Stimulated activated naive B cell treated with anti-CD40 and anti-IgM and Interleukin-4, amounts not matched to agents 10 μg/mL and 1 μg/mL and 100 μg/mL, for 72 hours (primary cell): ENCODE measurements at regions not wholly inside any gene's neighbourhood (a gene's known extent, or its start where the extent isn't known, plus 50 kb on each side); places are given as distances from the start of the nearest gene placed in this dataset.
"Not testable (repeated sequence)": the region's sequence is repeated elsewhere in the genome, so short reads cannot be mapped to it uniquely, and the experiment has no call there.

Experiments used
- ATAC-seq, 2 donors: fragments of 150-1000 bp; cut with Tn5 transposase; replicated peaks; 2 replicates each; pipeline ENCODE4 v1.10.0; 2021; ENCODE audit warnings: moderate library complexity in 1 of 2
- DNase-seq: peaks from one replicate; pipeline ENCODE4 v3.0.0; 2021
- H3K27ac Mint-ChIP-seq: one replicate; pipeline ENCODE4 v1.8.0; 2022; ENCODE audit warnings: mild to moderate bottlenecking, mixed read lengths
- H3K27me3 Mint-ChIP-seq, 2 donors: one replicate each; pipeline ENCODE4 v1.8.0; 2022; ENCODE audit warnings: mixed read lengths in 2 of 2
- H3K36me3 Mint-ChIP-seq, 2 donors: one replicate each; pipeline ENCODE4 v1.8.0; 2022; ENCODE audit warnings: mixed read lengths in 2 of 2, mild to moderate bottlenecking in 1 of 2
- H3K4me1 Mint-ChIP-seq, 2 donors: one replicate each; pipeline ENCODE4 v1.8.0; 2022; ENCODE audit warnings: mixed read lengths in 2 of 2, mild to moderate bottlenecking in 1 of 2
- H3K4me3 Mint-ChIP-seq, 2 donors: one replicate each; pipeline ENCODE4 v1.8.0; 2022; ENCODE audit warnings: mild to moderate bottlenecking in 2 of 2, mixed read lengths in 2 of 2, moderate library complexity in 1 of 2
- H3K9me3 Mint-ChIP-seq, 2 donors: one replicate each; pipeline ENCODE4 v1.8.0; 2022; ENCODE audit warnings: mixed read lengths in 2 of 2, mild to moderate bottlenecking in 1 of 2

DNA sequence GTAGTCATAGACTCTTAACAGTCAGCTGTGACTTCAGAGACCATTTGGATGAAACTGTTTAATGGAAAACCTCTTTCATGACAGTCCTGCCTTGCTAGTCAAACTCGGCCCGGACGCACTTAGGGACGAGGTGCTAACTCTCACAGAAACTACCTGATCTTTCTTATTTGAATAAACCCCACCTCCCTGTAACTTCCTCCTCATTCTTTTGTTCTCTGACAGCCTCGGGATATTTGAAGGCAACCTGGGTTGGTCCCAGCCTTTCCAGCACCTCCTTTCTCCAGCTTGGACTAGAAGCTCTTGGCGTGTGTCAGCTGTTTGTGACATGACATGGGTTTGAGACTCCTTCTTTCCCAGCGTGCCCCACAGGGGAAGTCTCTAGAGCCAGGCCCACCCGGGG is 175.3 kb upstream of the EXOC2 start:
- no peak for ATAC-seq

GRCh38 chr6:867378-867777 is 174.4 kb upstream of the EXOC2 start:
- H3K27me3 Mint-ChIP-seq: peaks cover 21 to 29% of the 10 kb centered on the region in 2 donors
- ATAC-seq: no peak
- peaks cover 8 to 9% of the 10 kb centered on the region in 2 donors for H3K9me3 Mint-ChIP-seq
- H3K27ac Mint-ChIP-seq: no peak overlapping the region
- H3K4me1 Mint-ChIP-seq: no peaks in the 10 kb centered on the region
- peaks cover 7 to 8% of the 10 kb centered on the region in 2 donors for H3K36me3 Mint-ChIP-seq
- H3K4me3 Mint-ChIP-seq: no peak overlapping the region
- no peak for DNase-seq

More for the DNA sequence above, 175.3 kb upstream of the EXOC2 start:
- Mint-ChIP-seq H3K27me3 (peaks cover 25 to 29% of the 10 kb centered on the region in 2 donors), H3K9me3 (peaks cover 8 to 9% of the 10 kb centered on the region in 2 donors), H3K36me3 (peaks cover 8 to 10% of the 10 kb centered on the region in 2 donors), H3K27ac (no peak overlapping the region), H3K4me1 (no peaks in the 10 kb centered on the region), H3K4me3 (no peak overlapping the region)
- DNase-seq: no peak

DNA sequence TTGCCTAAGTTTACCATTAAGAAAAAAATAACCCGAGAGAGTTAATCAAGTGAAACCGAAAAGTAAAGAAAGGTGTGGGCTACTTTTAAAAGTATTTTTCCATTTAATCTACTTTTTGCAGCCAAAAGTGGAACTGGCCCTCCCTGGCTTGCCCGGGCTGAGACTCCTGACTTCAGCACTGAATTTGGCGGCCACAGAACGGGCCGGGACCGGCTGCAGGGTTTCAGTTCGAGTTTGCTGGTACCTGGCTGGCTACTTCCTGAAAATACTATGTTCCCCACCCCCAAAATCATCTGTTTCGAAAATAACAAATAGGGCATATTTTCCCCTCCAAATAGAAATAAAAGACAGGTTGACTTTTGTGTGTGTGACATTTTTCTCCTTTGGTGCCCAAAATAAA is 173.4 kb upstream of the EXOC2 start:
- Mint-ChIP-seq H3K9me3 (peaks cover 6 to 7% of the 10 kb centered on the region in 2 donors), H3K4me3 (no peak overlapping the region), H3K27ac (no peak overlapping the region), H3K36me3 (peaks cover 8 to 11% of the 10 kb centered on the region in 2 donors), H3K27me3 (peaks cover 27 to 34% of the 10 kb centered on the region in 2 donors), H3K4me1 (no peaks in the 10 kb centered on the region)
- ATAC-seq: no peak
- no peak for DNase-seq

DNA sequence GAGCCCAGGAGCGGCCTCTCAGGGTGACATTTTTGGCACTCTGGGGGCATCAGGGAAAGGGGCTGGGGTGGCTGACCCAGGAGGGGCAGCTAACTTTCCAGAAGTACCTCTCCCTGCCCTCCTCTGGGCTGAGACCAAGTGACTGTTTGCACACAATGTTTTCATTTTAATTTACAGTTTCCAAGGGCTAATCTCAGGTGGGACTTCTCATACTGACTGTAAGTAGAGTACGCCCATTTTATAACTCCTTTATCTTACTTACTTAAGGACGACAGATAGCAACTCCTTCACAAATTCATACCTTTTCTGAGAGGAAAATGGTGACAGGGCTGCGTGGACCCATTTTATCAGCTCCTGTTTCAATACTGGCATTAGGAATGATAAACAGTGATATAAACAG is 172.9 kb upstream of the EXOC2 start:
- H3K27ac Mint-ChIP-seq: no peak overlapping the region
- H3K9me3 Mint-ChIP-seq: peaks cover 3 to 5% of the 10 kb centered on the region in 2 donors
- peaks cover 30 to 39% of the 10 kb centered on the region in 2 donors for H3K27me3 Mint-ChIP-seq
- ATAC-seq (no peak), DNase-seq (no peak)
- H3K4me3 Mint-ChIP-seq: no peak overlapping the region
- peaks cover 7 to 11% of the 10 kb centered on the region in 2 donors for H3K36me3 Mint-ChIP-seq
- no peaks in the 10 kb centered on the region for H3K4me1 Mint-ChIP-seq

DNA sequence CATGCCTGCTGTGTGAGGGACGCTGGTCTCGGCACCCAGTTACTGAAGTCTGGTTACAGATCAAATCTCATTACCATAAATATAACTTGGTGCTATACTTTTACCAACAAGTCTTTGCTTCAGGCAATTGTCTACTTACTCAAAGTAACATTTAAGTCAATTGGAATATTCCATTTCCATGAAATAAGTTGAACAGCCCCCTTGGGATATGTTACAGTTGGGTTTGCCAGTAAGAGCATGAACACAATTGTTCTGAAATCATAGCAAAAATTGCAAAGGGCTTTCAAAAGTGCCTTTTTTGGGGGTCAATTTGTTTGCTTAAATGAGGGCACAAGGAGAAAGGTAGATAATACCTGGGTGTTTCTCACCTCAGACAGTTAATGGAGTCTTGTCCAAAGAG is 170.9 kb upstream of the EXOC2 start:
- Mint-ChIP-seq H3K4me3 (no peak overlapping the region), H3K4me1 (peaks cover 0 to 6% of the 10 kb centered on the region in 2 donors), H3K9me3 (peaks cover 1 to 3% of the 10 kb centered on the region in 2 donors), H3K27ac (no peak overlapping the region), H3K27me3 (peaks cover 29 to 44% of the 10 kb centered on the region in 2 donors), H3K36me3 (peaks cover 3 to 7% of the 10 kb centered on the region in 2 donors)
- no peak for ATAC-seq
- DNase-seq: no peak

DNA sequence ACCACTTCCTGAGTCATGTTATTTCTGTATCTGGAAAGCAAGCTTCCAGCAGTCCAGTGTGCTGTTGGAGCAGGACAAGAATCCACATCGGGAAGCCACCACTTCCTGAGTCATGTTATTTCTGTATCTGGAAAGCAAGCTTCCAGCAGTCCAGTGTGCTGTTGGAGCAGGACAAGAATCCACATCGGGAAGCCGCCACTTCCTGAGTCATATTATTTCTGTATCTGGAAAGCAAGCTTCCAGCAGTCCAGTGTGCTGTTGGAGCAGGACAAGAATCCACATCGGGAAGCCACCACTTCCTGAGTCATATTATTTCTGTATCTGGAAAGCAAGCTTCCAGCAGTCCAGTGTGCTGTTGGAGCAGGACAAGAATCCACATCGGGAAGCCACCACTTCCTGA is 170.2 kb upstream of the EXOC2 start:
- H3K9me3 Mint-ChIP-seq, ATAC-seq, H3K36me3 Mint-ChIP-seq, H3K27ac Mint-ChIP-seq, H3K4me3 Mint-ChIP-seq, DNase-seq, H3K4me1 Mint-ChIP-seq: not testable (repeated sequence)
- H3K27me3 Mint-ChIP-seq: peaks cover 29 to 44% of the 10 kb centered on the region in 2 donors

- DNase-seq (no peak), ATAC-seq (no peak)
- H3K9me3 Mint-ChIP-seq: peaks cover 1 to 3% of the 10 kb centered on the region in 2 donors
- peaks cover 3 to 6% of the 10 kb centered on the region in 2 donors for H3K36me3 Mint-ChIP-seq
- no peak overlapping the region for H3K27ac Mint-ChIP-seq
- H3K4me3 Mint-ChIP-seq: no peak overlapping the region
- peaks cover 36 to 45% of the 10 kb centered on the region in 2 donors for H3K27me3 Mint-ChIP-seq
- H3K4me1 Mint-ChIP-seq: peaks cover 0 to 6% of the 10 kb centered on the region in 2 donors
Measured at GRCh38 chr6:859936-860335, 167.0 kb upstream of the EXOC2 start.

- ATAC-seq (peak in 1 of 2 donors; percentile 21), DNase-seq (no peak)
- no peak overlapping the region for H3K27ac Mint-ChIP-seq
- H3K4me1 Mint-ChIP-seq: peaks cover 2 to 18% of the 10 kb centered on the region in 2 donors
- H3K36me3 Mint-ChIP-seq: peaks cover 0 to 6% of the 10 kb centered on the region in 2 donors
- no peak overlapping the region for H3K4me3 Mint-ChIP-seq
- peaks cover 21 to 25% of the 10 kb centered on the region in 2 donors for H3K27me3 Mint-ChIP-seq
- H3K9me3 Mint-ChIP-seq: peaks cover 0 to 1% of the 10 kb centered on the region in 2 donors
Measured at GRCh38 chr6:854406-855118, 161.6 kb upstream of the EXOC2 start.

- not testable (repeated sequence) for H3K4me3 Mint-ChIP-seq, DNase-seq, ATAC-seq, H3K36me3 Mint-ChIP-seq, H3K27ac Mint-ChIP-seq, H3K9me3 Mint-ChIP-seq
- H3K4me1 Mint-ChIP-seq: peaks cover 6 to 28% of the 10 kb centered on the region in 2 donors
- peaks cover 9 to 13% of the 10 kb centered on the region in 2 donors for H3K27me3 Mint-ChIP-seq
Measured at GRCh38 chr6:852216-852615, 159.3 kb upstream of the EXOC2 start.

GRCh38 chr6:849075-849506 is 156.2 kb upstream of the EXOC2 start:
- H3K4me3 Mint-ChIP-seq: no peak overlapping the region
- no peak overlapping the region for H3K27ac Mint-ChIP-seq
- no peaks in the 10 kb centered on the region for H3K9me3 Mint-ChIP-seq
- H3K27me3 Mint-ChIP-seq: peaks cover 6 to 12% of the 10 kb centered on the region in 2 donors
- H3K36me3 Mint-ChIP-seq: peaks cover 0 to 12% of the 10 kb centered on the region in 2 donors
- H3K4me1 Mint-ChIP-seq: peaks cover 6 to 24% of the 10 kb centered on the region in 2 donors
- ATAC-seq (no peak), DNase-seq (no peak)

GRCh38 chr6:845566-845965 is 152.6 kb upstream of the EXOC2 start:
- Mint-ChIP-seq H3K27me3 (peaks cover 6 to 25% of the 10 kb centered on the region in 2 donors), H3K27ac (no peak overlapping the region), H3K4me3 (no peak overlapping the region), H3K4me1 (peaks cover 6 to 25% of the 10 kb centered on the region in 2 donors), H3K9me3 (peaks cover 2 to 3% of the 10 kb centered on the region in 2 donors), H3K36me3 (peaks cover 3 to 15% of the 10 kb centered on the region in 2 donors)
- no peak for ATAC-seq
- DNase-seq: no peak

- ATAC-seq: no peak
- H3K36me3 Mint-ChIP-seq: peaks cover 6 to 16% of the 10 kb centered on the region in 2 donors
- no peak for DNase-seq
- no peak overlapping the region for H3K4me3 Mint-ChIP-seq
- H3K4me1 Mint-ChIP-seq: peaks cover 6 to 21% of the 10 kb centered on the region in 2 donors
- no peak overlapping the region for H3K27ac Mint-ChIP-seq
- H3K9me3 Mint-ChIP-seq: peaks cover 3 to 4% of the 10 kb centered on the region in 2 donors
- H3K27me3 Mint-ChIP-seq: peaks cover 6 to 28% of the 10 kb centered on the region in 2 donors
Measured at GRCh38 chr6:845101-845500, 152.2 kb upstream of the EXOC2 start.

DNA sequence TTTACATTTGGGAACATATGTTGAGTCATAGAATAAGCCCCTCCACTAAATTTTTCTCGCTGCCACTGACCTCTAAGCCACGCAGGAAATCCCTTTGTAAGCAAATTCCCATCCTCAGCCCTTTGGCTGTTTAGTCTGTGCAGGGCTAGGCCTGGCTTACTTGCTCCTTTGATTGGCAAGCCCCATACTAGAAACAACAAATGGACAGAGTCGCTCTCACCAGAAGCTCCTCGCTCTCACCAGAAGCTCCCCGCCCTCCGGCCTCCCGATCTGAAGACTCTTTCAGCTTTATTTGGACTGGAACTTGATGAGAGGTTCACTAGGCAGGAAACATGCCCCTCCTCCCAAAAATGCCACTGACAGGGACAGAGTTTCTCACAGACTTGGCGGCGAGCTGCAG is 149.2 kb upstream of the EXOC2 start:
- Mint-ChIP-seq H3K36me3 (peaks cover 10 to 13% of the 10 kb centered on the region in 2 donors), H3K27ac (no peak overlapping the region), H3K4me1 (peaks cover 0 to 5% of the 10 kb centered on the region in 2 donors), H3K9me3 (peaks cover 3 to 5% of the 10 kb centered on the region in 2 donors), H3K4me3 (no peak overlapping the region), H3K27me3 (peaks cover 6 to 22% of the 10 kb centered on the region in 2 donors)
- DNase-seq (no peak), ATAC-seq (no peak)

GRCh38 chr6:841569-841968 is 148.6 kb upstream of the EXOC2 start:
- Mint-ChIP-seq H3K4me1 (peaks cover 2 to 11% of the 10 kb centered on the region in 2 donors), H3K27me3 (peaks cover 6 to 20% of the 10 kb centered on the region in 2 donors), H3K27ac (no peak overlapping the region), H3K4me3 (no peak overlapping the region), H3K36me3 (peaks cover 10 to 13% of the 10 kb centered on the region in 2 donors), H3K9me3 (peaks cover 3 to 5% of the 10 kb centered on the region in 2 donors)
- ATAC-seq (no peak), DNase-seq (no peak)

DNA sequence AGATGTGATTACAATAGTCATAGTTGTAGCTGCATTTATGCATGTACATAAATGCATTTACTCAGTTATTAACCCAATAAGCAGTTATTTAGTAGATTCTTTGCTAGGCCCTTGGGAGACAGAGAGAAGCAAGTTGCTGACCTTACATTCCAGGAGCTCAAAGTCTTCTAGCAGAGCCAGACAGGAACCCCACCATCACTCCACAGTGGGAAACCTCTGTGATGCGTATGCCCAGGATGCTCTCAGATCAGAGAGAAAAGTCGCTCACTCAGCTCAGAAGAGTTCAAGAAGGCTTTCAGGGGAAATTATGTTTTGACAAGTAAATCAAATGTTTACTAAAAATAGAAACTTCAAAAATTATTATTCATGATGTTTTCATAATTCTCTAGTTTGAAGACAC is 146.3 kb upstream of the EXOC2 start:
- H3K36me3 Mint-ChIP-seq: peaks cover 12 to 13% of the 10 kb centered on the region in 2 donors
- no peak for DNase-seq
- peaks cover 6 to 7% of the 10 kb centered on the region in 2 donors for H3K9me3 Mint-ChIP-seq
- peaks cover 0 to 20% of the 10 kb centered on the region in 2 donors for H3K27me3 Mint-ChIP-seq
- no peak overlapping the region for H3K4me3 Mint-ChIP-seq
- no peak for ATAC-seq
- H3K27ac Mint-ChIP-seq: no peak overlapping the region
- H3K4me1 Mint-ChIP-seq: peaks cover 13 to 30% of the 10 kb centered on the region in 2 donors
